IMR-90 (cell line): ENCODE measurements at regions not wholly inside any gene's neighbourhood (a gene's known extent, or its start where the extent isn't known, plus 50 kb on each side); places are given as distances from the start of the nearest gene placed in this dataset.

Source experiments
- MXI1 ChIP-seq: IDR thresholded peaks from 2 replicates; pipeline ENCODE4 v1.6.1; 2012; ENCODE audit warnings: low read depth, mild to moderate bottlenecking, low read length, moderate library complexity, borderline replicate concordance
- POLR2A ChIP-seq: IDR thresholded peaks from 2 replicates; pipeline ENCODE4 v1.6.1; 2012; ENCODE audit warnings: mild to moderate bottlenecking, low read depth, low read length
- RAD21 ChIP-seq: IDR thresholded peaks from 2 replicates; pipeline ENCODE4 v1.6.1; 2012; ENCODE audit warnings: low read length, improper control_type of control experiment
- TF ChIP-seq, protein P1 (sequence below): conservative IDR thresholded peaks from 2 replicates; pipeline ENCODE4 v1.5.1; 2012; ENCODE audit warnings: mild to moderate bottlenecking, low read depth, low read length, improper control_type of control experiment

DNA sequence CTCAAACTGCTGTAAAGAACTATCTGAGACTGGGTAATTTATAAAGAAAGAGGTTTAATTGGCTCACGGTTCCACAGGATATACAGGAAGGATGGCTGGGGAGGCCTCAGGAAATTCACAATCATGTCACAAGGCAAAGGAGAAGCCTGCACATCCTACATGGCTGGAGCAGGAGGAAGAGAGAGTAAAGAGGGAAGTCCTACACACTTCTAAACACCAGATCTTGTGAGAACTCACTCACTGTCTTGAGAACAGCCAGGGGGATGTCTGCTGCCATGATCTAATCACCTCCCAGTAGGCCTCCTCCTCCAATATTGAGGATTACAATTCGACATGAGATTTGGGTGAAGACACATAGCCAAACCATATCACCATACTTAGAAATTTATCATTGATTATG is 1307.0 kb upstream of the GJE1 start:
- TF ChIP-seq POLR2A (no peak), MXI1 (no peak), RAD21 (no peak)
- TF ChIP-seq, protein P1, sequence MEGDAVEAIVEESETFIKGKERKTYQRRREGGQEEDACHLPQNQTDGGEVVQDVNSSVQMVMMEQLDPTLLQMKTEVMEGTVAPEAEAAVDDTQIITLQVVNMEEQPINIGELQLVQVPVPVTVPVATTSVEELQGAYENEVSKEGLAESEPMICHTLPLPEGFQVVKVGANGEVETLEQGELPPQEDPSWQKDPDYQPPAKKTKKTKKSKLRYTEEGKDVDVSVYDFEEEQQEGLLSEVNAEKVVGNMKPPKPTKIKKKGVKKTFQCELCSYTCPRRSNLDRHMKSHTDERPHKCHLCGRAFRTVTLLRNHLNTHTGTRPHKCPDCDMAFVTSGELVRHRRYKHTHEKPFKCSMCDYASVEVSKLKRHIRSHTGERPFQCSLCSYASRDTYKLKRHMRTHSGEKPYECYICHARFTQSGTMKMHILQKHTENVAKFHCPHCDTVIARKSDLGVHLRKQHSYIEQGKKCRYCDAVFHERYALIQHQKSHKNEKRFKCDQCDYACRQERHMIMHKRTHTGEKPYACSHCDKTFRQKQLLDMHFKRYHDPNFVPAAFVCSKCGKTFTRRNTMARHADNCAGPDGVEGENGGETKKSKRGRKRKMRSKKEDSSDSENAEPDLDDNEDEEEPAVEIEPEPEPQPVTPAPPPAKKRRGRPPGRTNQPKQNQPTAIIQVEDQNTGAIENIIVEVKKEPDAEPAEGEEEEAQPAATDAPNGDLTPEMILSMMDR = no peak
